Panc1 (cell line): ENCODE measurements at regions not wholly inside any gene's neighbourhood (a gene's known extent, or its start where the extent isn't known, plus 50 kb on each side); places are given as distances from the start of the nearest gene placed in this dataset.

Experiments used
- ATAC-seq: fragments of 200-7000 bp; cut with Tn5 transposase; 2 replicates; pipeline ENCODE4 v1.9.1; 2020; ENCODE audit warnings: mild to moderate bottlenecking, moderate library complexity
- BruUV-seq: library from RNA; stranded (reverse); fragments of 400-500 nt; replicated peaks from 2 replicates; lab custom pipeline; 2021; lab: Mats Ljungman, UMichigan
- CTCF ChIA-PET: fragments of 300-600 bp; sonication (Branson Sonifier 250); formaldehyde crosslinking; loops from one replicate; lab custom pipeline; 2022; ENCODE audit warnings: antibody characterized with exemption; lab: Charles Lee
- POLR2A ChIA-PET: fragments of 300-600 bp; sonication (Branson Sonifier 250); formaldehyde crosslinking; loops from one replicate; lab custom pipeline; 2022; ENCODE audit warnings: antibody characterized with exemption; lab: Charles Lee
- DNase-seq: peaks from one replicate; pipeline ENCODE4 v3.0.0-alpha.2; 2010; ENCODE audit warnings: low read depth, low spot score
- H3K27ac ChIP-seq: 2 replicates; pipeline ENCODE4 v1.5.1; 2011; ENCODE audit warnings: mild to moderate bottlenecking, low read length, inconsistent platforms
- H3K27me3 ChIP-seq: fragments of 200-500 bp; sonication (Bioruptor generic); 2 replicates; pipeline ENCODE4 v1.6.0; 2014; ENCODE audit warnings: low read length, inconsistent platforms; ENCODE audit not compliant: control insufficient read depth, insufficient read depth
- H3K36me3 ChIP-seq: fragments of 200-500 bp; sonication (Bioruptor generic); 2 replicates; pipeline ENCODE4 v1.5.1; 2014; ENCODE audit warnings: inconsistent platforms, mild to moderate bottlenecking, low read length, moderate library complexity; ENCODE audit not compliant: control insufficient read depth, insufficient read depth
- H3K4me1 ChIP-seq: 2 replicates; pipeline ENCODE4 v1.5.1; 2011; ENCODE audit warnings: inconsistent platforms, mild to moderate bottlenecking, low read length, moderate library complexity; ENCODE audit not compliant: control insufficient read depth, insufficient read depth
- H3K4me3 ChIP-seq, 2 experiments: 2 replicates each; pipeline ENCODE4 v1.5.1; 2011 to 2012; ENCODE audit warnings: low read depth in 2 of 2, low read length in 2 of 2, mild to moderate bottlenecking in 2 of 2, inconsistent platforms in 1 of 2, moderate library complexity in 1 of 2
- H3K9me3 ChIP-seq: fragments of 200-500 bp; sonication (Bioruptor generic); 2 replicates; pipeline ENCODE4 v1.5.1; 2014; ENCODE audit warnings: low read depth, mild to moderate bottlenecking, inconsistent platforms, low read length, moderate library complexity; ENCODE audit not compliant: control insufficient read depth, insufficient read depth
- CTCF ChIP-seq: fragments of 450-650 bp; IDR thresholded peaks from 2 replicates; pipeline ENCODE4 v1.5.1; 2017; ENCODE audit warnings: mild to moderate bottlenecking
- POLR2AphosphoS5 ChIP-seq: IDR thresholded peaks from 2 replicates; pipeline ENCODE4 v1.6.1; 2012; ENCODE audit warnings: mild to moderate bottlenecking, low read depth, low read length, moderate library complexity
- REST ChIP-seq, 2 experiments: IDR thresholded peaks; 2 replicates each; pipeline ENCODE4 v1.6.1; 2011 to 2012; ENCODE audit warnings: low read depth in 2 of 2, control low read depth in 1 of 2, low read length in 1 of 2, mild to moderate bottlenecking in 1 of 2, moderate library complexity in 1 of 2; ENCODE audit not compliant: insufficient read depth in 1 of 2
- SIN3A ChIP-seq: IDR thresholded peaks from 2 replicates; pipeline ENCODE4 v1.6.1; 2012; ENCODE audit warnings: low read depth, mild to moderate bottlenecking, low read length, moderate library complexity, borderline replicate concordance; ENCODE audit not compliant: insufficient read depth
- TCF7L2 ChIP-seq: IDR thresholded peaks from 2 replicates; pipeline ENCODE4 v1.6.1; 2011; ENCODE audit warnings: mild to moderate bottlenecking, low read depth, low read length, inconsistent platforms
- in situ Hi-C: cut with HindIII; loops from 2 replicates; pipeline ENCODE4 v1.10.0; 2016; ENCODE audit warnings: low sequenced_read_pairs, low pct_unique_long_range_greater_than_20kb
- intact Hi-C: fragments of 100-400 bp; cut with micrococcal nuclease; formaldehyde crosslinking; loops from one replicate; pipeline ENCODE4 v1.10.0; 2022; ENCODE audit not compliant: unreplicated experiment

DNA sequence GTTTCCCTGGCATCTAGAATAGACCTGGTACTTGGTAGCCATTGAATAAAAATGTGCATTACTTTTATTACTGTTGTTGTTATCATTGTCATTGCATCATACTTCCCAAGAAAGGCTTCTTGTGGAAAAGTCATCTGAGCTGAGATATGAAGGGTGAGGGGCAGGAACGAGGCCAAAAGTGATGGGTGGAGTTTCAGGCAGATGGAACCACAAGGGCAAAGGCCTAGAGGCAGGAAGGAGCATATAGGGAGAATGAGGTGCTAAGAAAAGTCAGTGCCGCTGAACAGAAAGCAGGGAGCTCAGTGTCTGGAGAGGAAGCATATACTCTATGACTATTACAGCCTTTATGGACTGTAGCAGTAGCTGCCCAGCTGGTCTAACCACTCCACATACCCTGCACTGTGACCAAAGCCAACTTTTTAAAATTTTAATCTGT is 219.3 kb downstream of the SPP2 start:
- Histone ChIP-seq H3K27me3 (no peaks in the 10 kb centered on the region), H3K4me1 (no peaks in the 10 kb centered on the region; the same call in 1 of the 2 replicates), H3K4me3 (no peak overlapping the region), H3K9me3 (peaks cover 3% of the 10 kb centered on the region; the same call in 1 of the 2 replicates), H3K36me3 (no peaks in the 10 kb centered on the region), H3K27ac (peak overlapping the region; percentile 73; the same call in 1 of the 2 replicates)
- BruUV-seq: no TSS peak
- TF ChIP-seq TCF7L2 (no peak), REST (IDR thresholded peaks at IDR 0.05; ENCODE audit: insufficient read depth in 1 of 2, low read depth in 2 of 2, low read length in 1 of 2) (no peak)
- CTCF ChIA-PET: no interaction called here
- ATAC-seq (0 out of 2 replicates have a peak, but pooled peaks have one; percentile 38), DNase-seq (no peak)
- intact Hi-C loops (no loop called here), in situ Hi-C loops (no loop called here)
- POLR2A ChIA-PET: no interaction called here

GRCh38 chr2:234267534-234267933 is 217.0 kb downstream of the SPP2 start:
- no peak for DNase-seq
- ATAC-seq: no peak
- no peaks in the 10 kb centered on the region; the same call in 1 of the 2 replicates for H3K4me1 ChIP-seq
- TF ChIP-seq TCF7L2 (no peak), CTCF (no peak), POLR2AphosphoS5 (no peak), SIN3A (no peak)
- intact Hi-C loops: no loop called here
- POLR2A ChIA-PET: no interaction called here
- in situ Hi-C loops: no loop called here
- no peak overlapping the region for H3K4me3 ChIP-seq
- H3K9me3 ChIP-seq: peaks cover 7% of the 10 kb centered on the region; the same call in 1 of the 2 replicates
- peak overlapping the region; percentile 72 for H3K27ac ChIP-seq
- H3K27me3 ChIP-seq: no peaks in the 10 kb centered on the region
- no TSS peak for BruUV-seq
- CTCF ChIA-PET: no interaction called here
- H3K36me3 ChIP-seq: no peaks in the 10 kb centered on the region

DNA sequence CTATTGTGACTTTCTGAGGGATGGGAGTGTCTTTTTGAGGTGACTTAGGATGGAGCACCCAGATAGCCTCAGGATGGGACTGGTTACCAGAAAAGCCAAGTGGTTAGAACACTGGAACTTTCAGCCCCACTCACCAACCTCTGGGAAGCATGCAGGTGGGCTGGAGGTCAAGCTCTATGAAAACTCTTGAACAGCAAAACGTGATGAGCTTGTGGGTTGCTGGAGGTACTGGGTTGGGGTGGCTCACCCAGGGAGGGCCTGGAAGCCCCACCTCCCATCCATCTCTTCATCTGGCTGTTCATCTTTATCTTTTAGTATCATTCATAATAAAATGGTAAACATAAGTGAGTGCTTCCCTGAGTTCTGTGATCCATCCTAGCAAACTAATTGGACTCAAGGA is 216.4 kb downstream of the SPP2 start:
- in situ Hi-C loops: no loop called here
- intact Hi-C loops: no loop called here
- Histone ChIP-seq H3K9me3 (peaks cover 12% of the 10 kb centered on the region; the same call in 1 of the 2 replicates), H3K4me3 (no peak overlapping the region), H3K36me3 (no peaks in the 10 kb centered on the region), H3K27ac (peak overlapping the region; percentile 72), H3K27me3 (no peaks in the 10 kb centered on the region), H3K4me1 (no peaks in the 10 kb centered on the region; the same call in 1 of the 2 replicates)
- no peak for DNase-seq
- ChIA-PET POLR2A (no interaction called here), CTCF (no interaction called here)
- no peak for TF ChIP-seq CTCF
- TF ChIP-seq REST (IDR thresholded peaks at IDR 0.05; ENCODE audit: insufficient read depth in 1 of 2, low read depth in 2 of 2, low read length in 1 of 2): no peak
- no peak for TF ChIP-seq TCF7L2
- no peak for TF ChIP-seq POLR2AphosphoS5
- TF ChIP-seq SIN3A: no peak
- no TSS peak for BruUV-seq
- no peak for ATAC-seq
